ENCODE measurements at regions not wholly inside any gene's neighbourhood (a gene's known extent, or its start where the extent isn't known, plus 50 kb on each side); places are given as distances from the start of the nearest gene placed in this dataset.

DNA sequence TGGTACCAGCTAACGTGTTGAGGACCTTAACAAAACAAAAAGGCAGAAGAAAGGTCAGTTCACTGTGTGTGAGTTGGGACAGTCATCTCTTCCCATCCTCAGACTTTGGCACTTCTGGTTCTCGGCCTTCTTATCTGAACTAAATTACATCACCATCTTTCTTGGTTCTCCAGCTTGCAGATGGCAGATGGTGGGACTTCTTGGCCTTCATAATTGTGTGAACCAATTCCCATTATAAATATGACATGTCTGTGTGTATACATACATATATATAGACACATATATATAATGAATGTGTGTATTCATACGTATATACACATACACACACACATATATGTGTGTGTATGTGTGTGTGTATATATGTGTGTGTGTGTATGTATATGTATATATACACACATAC lies 301.2 kb upstream of the TRIB2 start:
- TF ChIP-seq ZFX (IDR thresholded peaks at IDR 0.05; ENCODE audit: borderline replicate concordance) (no peak), CTCF (IDR thresholded peaks at IDR 0.05) (no peak)
- H3K27ac ChIP-seq: no peak overlapping the region

GRCh38 chr2:12416600-12416999 lies 300.1 kb upstream of the TRIB2 start:
- TF ChIP-seq CTCF (IDR thresholded peaks at IDR 0.05) (peak; percentile 24), ZFX (IDR thresholded peaks at IDR 0.05; ENCODE audit: borderline replicate concordance) (no peak)
- H3K27ac ChIP-seq: no peak overlapping the region

- TF ChIP-seq ZFX (IDR thresholded peaks at IDR 0.05; ENCODE audit: borderline replicate concordance): no peak
- TF ChIP-seq CTCF (IDR thresholded peaks at IDR 0.05): no peak
- H3K27ac ChIP-seq: no peak overlapping the region
Observed at GRCh38 chr2:12417786-12418185, 298.9 kb upstream of the TRIB2 start.

- H3K27ac ChIP-seq: no peak overlapping the region
- no peak for TF ChIP-seq CTCF (IDR thresholded peaks at IDR 0.05)
- no peak for TF ChIP-seq ZFX (IDR thresholded peaks at IDR 0.05; ENCODE audit: borderline replicate concordance)
Observed at GRCh38 chr2:12419803-12420202, 296.9 kb upstream of the TRIB2 start.

- no peak overlapping the region for H3K27ac ChIP-seq
- TF ChIP-seq ZFX (IDR thresholded peaks at IDR 0.05; ENCODE audit: borderline replicate concordance): no peak
- TF ChIP-seq CTCF (IDR thresholded peaks at IDR 0.05): no peak
Observed at GRCh38 chr2:12421046-12421445, 295.7 kb upstream of the TRIB2 start.

GRCh38 chr2:12424219-12424618 lies 292.5 kb upstream of the TRIB2 start:
- no peak for TF ChIP-seq CTCF (IDR thresholded peaks at IDR 0.05)
- no peak for TF ChIP-seq ZFX (IDR thresholded peaks at IDR 0.05; ENCODE audit: borderline replicate concordance)
- H3K27ac ChIP-seq: no peak overlapping the region

- TF ChIP-seq CTCF (IDR thresholded peaks at IDR 0.05): no peak
- no peak for TF ChIP-seq ZFX (IDR thresholded peaks at IDR 0.05; ENCODE audit: borderline replicate concordance)
Observed at GRCh38 chr2:12424809-12425208, 291.9 kb upstream of the TRIB2 start.

More at GRCh38 chr2:12424809-12425208, 291.9 kb upstream of the TRIB2 start:
- no peak overlapping the region for H3K27ac ChIP-seq

Measured in 22Rv1 (cell line).